Left ventricle myocardium inferior (tissue), 1 donor: ENCODE measurements at regions not wholly inside any gene's neighbourhood (a gene's known extent, or its start where the extent isn't known, plus 50 kb on each side); places are given as distances from the start of the nearest gene placed in this dataset.
"Not testable (repeated sequence)": the region's sequence is repeated elsewhere in the genome, so short reads cannot be mapped to it uniquely, and the experiment has no call there.

Experiments
- DNase-seq: peaks from one replicate; pipeline ENCODE4 v3.0.0-alpha.2; 2020
- H3K27ac ChIP-seq: fragments of 200-600 bp; replicated peaks from 2 replicates; pipeline ENCODE4 v1.8.0; 2021
- H3K27me3 ChIP-seq: fragments of 200-600 bp; 2 replicates; pipeline ENCODE4 v1.8.0; 2021; ENCODE audit warnings: low read depth
- H3K36me3 ChIP-seq: fragments of 200-600 bp; 2 replicates; pipeline ENCODE4 v1.8.0; 2021
- H3K4me1 ChIP-seq: fragments of 200-600 bp; 2 replicates; pipeline ENCODE4 v1.8.0; 2021
- H3K4me3 ChIP-seq: fragments of 200-600 bp; 2 replicates; pipeline ENCODE4 v1.8.0; 2021; ENCODE audit warnings: mild to moderate bottlenecking, moderate library complexity
- H3K9me3 ChIP-seq: fragments of 200-600 bp; replicated peaks from 2 replicates; pipeline ENCODE4 v1.8.0; 2021
- CTCF ChIP-seq: fragments of 200-600 bp; IDR thresholded peaks from 2 replicates; pipeline ENCODE4 v1.8.0; 2021; ENCODE audit warnings: antibody characterized with exemption, mild to moderate bottlenecking, borderline replicate concordance
- intact Hi-C: fragments of 100-400 bp; cut with micrococcal nuclease; formaldehyde crosslinking; loops from one replicate; pipeline ENCODE4 v1.11.0; 2022
- donor health status: DM: no; HTN: yes; CAD: no; lungs with severe emphysema.

- intact Hi-C loops = no loop called here
- Histone ChIP-seq H3K9me3 (no peaks in the 10 kb centered on the region), H3K4me3 (no peak overlapping the region), H3K27ac (no peak overlapping the region), H3K4me1 (no peaks in the 10 kb centered on the region), H3K27me3 (no peaks in the 10 kb centered on the region), H3K36me3 (no peaks in the 10 kb centered on the region)
- TF ChIP-seq CTCF = no peak
- DNase-seq = no peak
Measured at GRCh38 chr4:31877429-31877828, 1157.3 kb downstream of the PCDH7 start.

- H3K4me1 ChIP-seq, H3K27me3 ChIP-seq, H3K36me3 ChIP-seq, H3K4me3 ChIP-seq, H3K9me3 ChIP-seq, intact Hi-C loops, DNase-seq, H3K27ac ChIP-seq: not testable (repeated sequence)
Measured at GRCh38 chr4:31880837-31881236, 1160.7 kb downstream of the PCDH7 start.

- no peaks in the 10 kb centered on the region for H3K27me3 ChIP-seq
- no peak for DNase-seq
- intact Hi-C loops = no loop called here
- TF ChIP-seq CTCF = no peak
- H3K27ac ChIP-seq = no peak overlapping the region
- H3K4me1 ChIP-seq = no peaks in the 10 kb centered on the region
- H3K36me3 ChIP-seq = no peaks in the 10 kb centered on the region
- no peaks in the 10 kb centered on the region for H3K9me3 ChIP-seq
- H3K4me3 ChIP-seq = no peak overlapping the region
Measured at GRCh38 chr4:31896349-31896748, 1176.2 kb downstream of the PCDH7 start.

GRCh38 chr4:31905363-31905762 is 1185.2 kb downstream of the PCDH7 start:
- intact Hi-C loops = no loop called here

GRCh38 chr4:31908261-31908660 is 1188.1 kb downstream of the PCDH7 start:
- no peak overlapping the region for H3K4me3 ChIP-seq
- intact Hi-C loops = no loop called here
- no peaks in the 10 kb centered on the region for H3K36me3 ChIP-seq

More at GRCh38 chr4:31905363-31905762, 1185.2 kb downstream of the PCDH7 start:
- Histone ChIP-seq H3K9me3 (no peaks in the 10 kb centered on the region), H3K36me3 (no peaks in the 10 kb centered on the region), H3K4me1 (no peaks in the 10 kb centered on the region), H3K27ac (no peak overlapping the region), H3K27me3 (no peaks in the 10 kb centered on the region), H3K4me3 (no peak overlapping the region)
- no peak for DNase-seq
- no peak for TF ChIP-seq CTCF

GRCh38 chr4:31917334-31917733 is 1197.2 kb downstream of the PCDH7 start:
- intact Hi-C loops = no loop called here
- Histone ChIP-seq H3K27me3 (no peaks in the 10 kb centered on the region), H3K27ac (no peak overlapping the region), H3K4me1 (no peaks in the 10 kb centered on the region), H3K36me3 (no peaks in the 10 kb centered on the region), H3K4me3 (no peak overlapping the region), H3K9me3 (peaks cover 18% of the 10 kb centered on the region)
- TF ChIP-seq CTCF = no peak
- DNase-seq = no peak

More at GRCh38 chr4:31908261-31908660, 1188.1 kb downstream of the PCDH7 start:
- no peak overlapping the region for H3K27ac ChIP-seq
- no peaks in the 10 kb centered on the region for H3K4me1 ChIP-seq
- no peaks in the 10 kb centered on the region for H3K27me3 ChIP-seq
- no peak for TF ChIP-seq CTCF
- no peaks in the 10 kb centered on the region for H3K9me3 ChIP-seq
- no peak for DNase-seq
